Subcutaneous abdominal adipose tissue (tissue), 5 donors: ENCODE measurements at regions not wholly inside any gene's neighbourhood (a gene's known extent, or its start where the extent isn't known, plus 50 kb on each side); places are given as distances from the start of the nearest gene placed in this dataset.

Experiments
- H3K27ac ChIP-seq: one replicate; pipeline ENCODE4 v1.7.0; 2013; ENCODE audit warnings: low read depth, mild to moderate bottlenecking, inconsistent platforms, low read length, moderate library complexity
- H3K27me3 ChIP-seq, 5 donors: one replicate each; pipeline ENCODE4 v1.7.0; 2013; ENCODE audit warnings: low read length in 5 of 5, inconsistent platforms in 1 of 5; ENCODE audit not compliant: control insufficient read depth in 5 of 5, insufficient read depth in 4 of 5
- H3K36me3 ChIP-seq, 5 donors: one replicate each; pipeline ENCODE4 v1.7.0; 2013; ENCODE audit warnings: low read length in 5 of 5; ENCODE audit not compliant: control insufficient read depth in 5 of 5, insufficient read depth in 5 of 5
- H3K4me1 ChIP-seq, 5 donors: one replicate each; pipeline ENCODE4 v1.7.0; 2013; ENCODE audit warnings: low read length in 5 of 5, mild to moderate bottlenecking in 3 of 5, moderate library complexity in 1 of 5; ENCODE audit not compliant: control insufficient read depth in 5 of 5, insufficient read depth in 5 of 5
- H3K4me3 ChIP-seq, 5 donors: one replicate each; pipeline ENCODE4 v1.7.0; 2013; ENCODE audit warnings: low read length in 5 of 5, low read depth in 1 of 5
- H3K9ac ChIP-seq, 5 donors: one replicate each; pipeline ENCODE4 v1.7.0; 2013; ENCODE audit warnings: low read length in 5 of 5, mild to moderate bottlenecking in 4 of 5, moderate library complexity in 3 of 5
- H3K9me3 ChIP-seq, 5 donors: one replicate each; pipeline ENCODE4 v1.7.0; 2013; ENCODE audit warnings: low read length in 5 of 5; ENCODE audit not compliant: control insufficient read depth in 5 of 5
- donor health status: healthy.
- donor health status: healthy.
- donor health status: healthy.
- donor health status: healthy.
- donor health status: healthy.

DNA sequence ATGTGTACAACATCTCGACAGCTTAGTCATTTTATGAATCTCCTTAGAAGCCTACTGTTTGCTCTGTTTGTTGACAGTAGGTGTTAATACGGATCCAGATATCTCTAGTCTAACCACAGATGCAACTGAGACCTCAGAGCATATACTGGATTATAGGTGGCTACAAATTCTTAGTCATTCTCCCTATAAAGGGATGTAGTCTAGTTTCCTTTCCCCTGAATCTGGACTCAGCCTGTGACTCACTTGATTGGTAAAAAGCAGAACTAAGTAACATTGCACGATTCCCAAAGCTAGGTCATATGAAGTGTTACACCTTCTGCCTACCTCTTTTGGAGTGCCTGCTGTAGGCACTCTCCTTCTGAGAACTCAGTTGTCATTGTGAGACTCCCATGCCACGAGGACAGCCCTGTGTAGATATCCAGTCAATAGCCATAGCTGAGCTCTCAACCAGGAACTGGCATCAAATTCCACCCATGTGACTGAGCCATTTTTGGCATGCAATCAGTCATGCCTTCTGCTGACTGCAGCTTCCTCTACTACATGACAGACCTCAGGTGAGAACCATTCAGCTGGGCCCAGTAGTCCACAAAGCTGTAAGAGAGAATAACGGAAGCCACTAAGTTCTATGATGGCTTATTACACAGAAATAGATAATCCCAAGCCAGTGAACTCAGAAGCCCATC lies 135.9 kb upstream of the CHRM3 start:
- Histone ChIP-seq H3K9ac (no peak overlapping the region), H3K27me3 (no peaks in the 10 kb centered on the region), H3K9me3 (peaks cover 0 to 3% (median 0%) of the 10 kb centered on the region in 5 donors), H3K27ac (no peak overlapping the region), H3K4me3 (no peak overlapping the region), H3K4me1 (no peaks in the 10 kb centered on the region), H3K36me3 (no peaks in the 10 kb centered on the region)

DNA sequence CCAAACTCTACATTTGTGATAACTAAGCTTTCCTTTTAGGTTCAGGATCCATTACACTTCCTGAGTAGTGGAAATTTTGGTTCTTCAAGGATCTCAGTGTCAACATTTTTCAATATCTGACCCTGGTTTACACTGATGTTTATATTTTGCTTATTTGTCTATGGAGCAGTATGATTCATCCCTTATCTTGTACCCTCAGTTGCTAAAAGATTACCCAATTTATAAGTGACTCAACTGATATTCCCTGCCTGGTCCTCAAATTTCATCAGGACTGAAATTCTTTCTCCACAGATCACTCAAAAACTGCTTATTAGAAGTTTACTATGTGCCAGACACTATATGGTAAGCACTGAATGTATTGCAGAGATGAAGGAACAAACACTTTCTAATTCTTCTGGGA lies 139.1 kb upstream of the CHRM3 start:
- H3K36me3 ChIP-seq, result no peaks in the 10 kb centered on the region
- no peak overlapping the region for H3K27ac ChIP-seq
- no peak overlapping the region for H3K9ac ChIP-seq
- no peaks in the 10 kb centered on the region for H3K9me3 ChIP-seq
- no peak overlapping the region for H3K4me3 ChIP-seq
- no peaks in the 10 kb centered on the region for H3K27me3 ChIP-seq
- H3K4me1 ChIP-seq, result no peaks in the 10 kb centered on the region

DNA sequence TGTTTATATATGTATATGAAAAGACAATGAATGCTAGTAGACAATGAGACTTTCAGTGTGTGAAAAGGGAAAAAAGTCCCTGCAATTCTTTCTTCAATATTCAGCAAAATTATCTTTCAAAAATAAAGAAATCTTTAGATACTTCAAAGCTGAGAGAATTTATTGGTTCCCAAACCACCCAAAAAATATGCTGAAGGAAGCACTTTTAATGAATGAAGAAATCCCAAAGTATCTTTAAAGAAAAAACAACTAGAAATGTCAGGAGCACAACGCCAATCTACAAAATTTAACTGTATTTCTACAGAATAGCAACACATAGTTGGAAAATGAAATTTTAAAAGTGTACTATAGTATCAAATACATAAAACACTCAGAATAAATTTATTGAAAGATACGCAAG lies 142.3 kb upstream of the CHRM3 start:
- no peaks in the 10 kb centered on the region for H3K36me3 ChIP-seq
- no peaks in the 10 kb centered on the region for H3K27me3 ChIP-seq
- H3K27ac ChIP-seq, result no peak overlapping the region
- no peaks in the 10 kb centered on the region for H3K4me1 ChIP-seq
- H3K9me3 ChIP-seq, result no peaks in the 10 kb centered on the region
- H3K4me3 ChIP-seq, result no peak overlapping the region
- H3K9ac ChIP-seq, result no peak overlapping the region

DNA sequence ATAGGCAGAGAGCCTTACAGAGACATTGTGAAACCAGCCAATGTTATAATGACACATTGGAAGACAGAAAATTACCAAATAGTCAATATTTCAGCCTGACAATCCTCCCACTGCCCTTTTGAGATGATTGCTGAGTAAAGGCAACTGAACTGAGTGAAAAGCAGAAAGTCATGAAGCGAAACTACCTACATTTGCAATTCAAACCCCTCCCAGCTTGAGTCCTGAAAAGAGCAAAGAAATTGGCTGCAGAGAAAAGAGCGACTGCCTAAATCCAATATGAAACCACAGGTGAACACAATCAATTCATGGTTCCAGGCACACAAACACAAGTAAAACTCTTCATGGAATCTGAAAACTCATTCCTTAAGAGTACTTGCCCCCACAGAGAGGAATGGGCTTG lies 143.4 kb upstream of the CHRM3 start:
- H3K4me1 ChIP-seq, result no peaks in the 10 kb centered on the region
- H3K4me3 ChIP-seq, result no peak overlapping the region
- no peaks in the 10 kb centered on the region for H3K27me3 ChIP-seq
- no peaks in the 10 kb centered on the region for H3K36me3 ChIP-seq
- no peak overlapping the region for H3K27ac ChIP-seq
- no peak overlapping the region for H3K9ac ChIP-seq
- H3K9me3 ChIP-seq, result no peaks in the 10 kb centered on the region

DNA sequence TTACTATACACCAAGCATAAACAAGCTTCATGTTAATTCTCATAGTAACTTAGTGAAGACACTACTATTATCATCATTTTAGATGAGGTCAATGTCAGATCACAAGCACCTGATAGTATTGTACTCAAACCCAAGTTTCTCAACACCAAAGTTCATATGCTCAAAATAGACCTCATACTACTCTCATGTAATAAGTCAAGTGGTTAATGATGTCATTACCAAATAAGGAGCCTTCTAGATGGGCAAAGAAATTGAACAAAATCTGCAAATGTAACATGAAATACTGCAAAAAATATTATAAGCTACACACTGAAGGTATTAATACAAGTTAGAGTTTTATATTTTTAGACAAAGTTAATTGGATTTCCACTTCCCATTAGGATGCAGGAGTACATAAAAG lies 144.0 kb upstream of the CHRM3 start:
- Histone ChIP-seq H3K4me1 (no peaks in the 10 kb centered on the region), H3K27me3 (no peaks in the 10 kb centered on the region), H3K9ac (no peak overlapping the region), H3K4me3 (no peak overlapping the region), H3K27ac (no peak overlapping the region), H3K9me3 (no peaks in the 10 kb centered on the region), H3K36me3 (no peaks in the 10 kb centered on the region)

DNA sequence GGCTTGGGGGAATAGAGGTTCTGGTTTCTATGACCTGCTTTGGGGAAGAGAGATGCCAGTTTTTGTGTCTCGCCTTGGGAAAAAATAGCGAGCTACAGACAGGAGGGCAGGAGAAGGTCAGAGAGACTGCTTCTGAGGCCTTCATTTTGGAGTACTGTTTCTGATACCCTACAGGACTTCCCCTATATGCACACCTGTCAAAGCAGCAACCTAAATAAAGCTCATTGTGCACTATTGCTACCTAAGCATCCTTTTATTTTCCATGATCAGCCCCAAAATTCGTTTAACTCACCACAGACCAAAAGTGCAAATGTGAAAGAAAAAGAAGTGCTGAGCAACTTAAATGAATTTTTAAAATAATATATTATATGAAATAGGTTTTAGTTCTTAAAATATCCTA lies 145.6 kb upstream of the CHRM3 start:
- Histone ChIP-seq H3K9me3 (no peaks in the 10 kb centered on the region), H3K9ac (no peak overlapping the region), H3K27me3 (no peaks in the 10 kb centered on the region)

DNA sequence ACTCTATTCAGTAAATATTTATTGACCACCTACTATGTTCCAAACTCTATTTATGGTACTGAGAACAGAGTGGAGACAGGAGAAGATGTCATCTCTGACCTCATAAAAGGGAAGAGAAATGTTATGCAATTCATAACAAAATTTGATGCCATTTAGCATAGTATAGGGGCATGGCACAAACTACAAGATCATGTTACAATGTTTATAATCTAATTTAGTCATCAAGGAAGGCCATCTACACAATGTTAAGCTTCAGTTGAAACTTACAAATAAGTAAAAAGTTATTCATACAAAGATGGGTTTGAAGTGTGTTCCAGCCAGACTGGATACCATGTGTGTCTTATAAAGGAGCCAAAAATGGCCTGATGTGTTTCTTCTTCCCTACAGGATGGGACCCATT lies 146.8 kb upstream of the CHRM3 start:
- no peaks in the 10 kb centered on the region for H3K36me3 ChIP-seq
- no peak overlapping the region for H3K9ac ChIP-seq
- no peaks in the 10 kb centered on the region for H3K4me1 ChIP-seq
- no peak overlapping the region for H3K27ac ChIP-seq
- H3K27me3 ChIP-seq, result no peaks in the 10 kb centered on the region
- no peaks in the 10 kb centered on the region for H3K9me3 ChIP-seq
- H3K4me3 ChIP-seq, result no peak overlapping the region

More for the DNA sequence above, 145.6 kb upstream of the CHRM3 start:
- Histone ChIP-seq H3K4me1 (no peaks in the 10 kb centered on the region), H3K27ac (no peak overlapping the region), H3K36me3 (no peaks in the 10 kb centered on the region), H3K4me3 (no peak overlapping the region)

DNA sequence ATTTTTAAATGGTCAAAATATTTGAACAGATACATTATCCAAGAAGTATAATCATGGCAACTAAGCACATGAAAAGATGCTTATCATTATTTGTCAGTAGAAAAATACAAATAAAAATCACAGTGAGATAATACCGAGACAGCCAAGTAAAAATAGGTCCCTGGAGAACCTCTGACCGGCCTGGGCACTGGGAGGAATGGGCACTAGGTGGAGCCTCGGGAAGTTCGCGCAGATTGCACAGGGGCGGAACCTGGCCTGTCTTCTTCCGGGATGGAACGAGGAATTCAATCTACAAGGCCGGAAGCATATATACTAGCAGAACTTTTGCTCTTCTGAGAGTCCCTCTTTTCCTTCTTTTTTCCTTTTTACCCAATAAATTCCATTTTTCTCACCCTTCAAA lies 148.5 kb upstream of the CHRM3 start:
- no peak overlapping the region for H3K27ac ChIP-seq
- H3K36me3 ChIP-seq, result no peaks in the 10 kb centered on the region
- no peak overlapping the region for H3K9ac ChIP-seq
- H3K4me3 ChIP-seq, result no peak overlapping the region
- H3K27me3 ChIP-seq, result no peaks in the 10 kb centered on the region
- H3K4me1 ChIP-seq, result no peaks in the 10 kb centered on the region
- H3K9me3 ChIP-seq, result no peaks in the 10 kb centered on the region

DNA sequence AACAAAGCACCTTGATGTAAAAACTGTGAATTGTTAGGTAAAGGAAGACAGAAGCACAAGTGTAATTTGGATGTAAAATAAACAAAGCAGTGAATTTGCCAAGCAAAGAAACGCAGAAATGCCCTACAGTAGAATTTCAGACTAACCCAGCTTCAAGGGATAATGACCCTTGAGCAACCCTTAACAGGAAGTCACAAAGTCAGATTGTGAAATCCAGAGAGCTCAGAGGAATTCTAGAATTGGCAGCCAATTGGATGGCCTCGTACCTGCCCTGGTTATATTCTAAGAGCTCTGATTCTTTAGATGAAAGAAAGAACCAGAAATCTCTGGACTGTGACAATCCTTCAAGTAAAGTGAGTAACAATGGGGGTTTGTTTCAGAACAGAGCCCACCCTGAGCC lies 152.7 kb upstream of the CHRM3 start:
- no peak overlapping the region for H3K9ac ChIP-seq
- no peaks in the 10 kb centered on the region for H3K27me3 ChIP-seq
- no peaks in the 10 kb centered on the region for H3K9me3 ChIP-seq
- no peak overlapping the region for H3K27ac ChIP-seq
- no peaks in the 10 kb centered on the region for H3K4me1 ChIP-seq
- H3K4me3 ChIP-seq, result no peak overlapping the region
- H3K36me3 ChIP-seq, result no peaks in the 10 kb centered on the region

DNA sequence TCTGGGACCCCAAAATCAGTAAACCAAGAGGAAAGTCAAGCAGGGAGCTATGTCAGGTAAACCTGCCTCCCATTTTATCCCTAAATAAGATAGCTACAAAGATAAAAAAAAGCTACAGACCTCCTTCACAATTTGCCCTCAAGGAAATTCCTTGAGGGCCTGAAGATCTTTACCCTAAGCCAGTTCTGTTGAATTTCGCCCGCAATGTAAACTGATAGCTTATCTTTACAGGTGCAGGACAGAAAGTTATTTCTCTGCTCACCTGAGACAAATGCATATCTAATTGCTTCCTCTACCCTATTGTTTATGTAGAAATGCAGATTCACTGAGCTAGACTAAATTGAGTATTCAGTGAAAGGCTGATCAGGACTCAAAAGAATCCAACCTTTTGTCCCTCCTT lies 153.4 kb upstream of the CHRM3 start:
- no peak overlapping the region for H3K27ac ChIP-seq
- H3K27me3 ChIP-seq, result no peaks in the 10 kb centered on the region
- no peaks in the 10 kb centered on the region for H3K9me3 ChIP-seq
- H3K4me3 ChIP-seq, result no peak overlapping the region
- H3K9ac ChIP-seq, result no peak overlapping the region
- H3K4me1 ChIP-seq, result no peaks in the 10 kb centered on the region
- H3K36me3 ChIP-seq, result no peaks in the 10 kb centered on the region

DNA sequence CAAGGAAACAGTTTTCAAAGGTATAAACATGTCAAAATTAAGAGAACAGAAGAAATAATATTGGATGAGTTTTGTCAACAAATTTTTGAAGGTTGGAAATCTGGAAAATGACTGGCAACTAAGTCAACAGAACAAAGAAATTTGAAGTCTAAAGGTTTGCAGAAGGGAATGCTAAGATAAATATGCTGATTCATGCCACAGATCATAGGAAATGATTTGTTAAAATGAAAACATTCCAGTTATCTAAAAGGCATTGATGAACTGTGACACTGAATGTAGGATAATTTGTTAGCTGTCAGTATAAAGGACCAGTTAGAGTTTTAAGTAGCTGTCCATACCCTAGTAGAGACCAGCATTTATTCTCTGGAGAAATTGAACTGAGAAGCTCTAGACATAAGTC lies 157.9 kb upstream of the CHRM3 start:
- no peak overlapping the region for H3K9ac ChIP-seq
- H3K36me3 ChIP-seq, result no peaks in the 10 kb centered on the region
- peaks cover 0 to 20% (median 14%) of the 10 kb centered on the region in 5 donors for H3K9me3 ChIP-seq
- no peak overlapping the region for H3K4me3 ChIP-seq
- no peak overlapping the region for H3K27ac ChIP-seq
- no peaks in the 10 kb centered on the region for H3K4me1 ChIP-seq
- H3K27me3 ChIP-seq, result no peaks in the 10 kb centered on the region
